Endodermal cell (in vitro differentiated cells): ENCODE measurements at regions not wholly inside any gene's neighbourhood (a gene's known extent, or its start where the extent isn't known, plus 50 kb on each side); places are given as distances from the start of the nearest gene placed in this dataset.
"Not testable (repeated sequence)": the region's sequence is repeated elsewhere in the genome, so short reads cannot be mapped to it uniquely, and the experiment has no call there.

ENCODE experiments used
- DNase-seq: peaks from one replicate; pipeline ENCODE4 v3.0.0-alpha.2; 2017
- H3K27ac ChIP-seq: 2 replicates; pipeline ENCODE4 v1.5.1; 2013; ENCODE audit warnings: mild to moderate bottlenecking, low read depth, low read length, moderate library complexity
- H3K27me3 ChIP-seq: 2 replicates; pipeline ENCODE4 v1.6.1; 2013; ENCODE audit warnings: mild to moderate bottlenecking, low read length, moderate library complexity; ENCODE audit not compliant: insufficient read depth, control insufficient read depth, poor library complexity, severe bottlenecking
- H3K36me3 ChIP-seq: 2 replicates; pipeline ENCODE4 v1.7.0; 2013; ENCODE audit warnings: mild to moderate bottlenecking, low read length, moderate library complexity; ENCODE audit not compliant: control insufficient read depth, insufficient read depth
- H3K4me1 ChIP-seq: one replicate; pipeline ENCODE4 v1.7.0; 2013; ENCODE audit warnings: low read length; ENCODE audit not compliant: control insufficient read depth, insufficient read depth
- H3K4me3 ChIP-seq: 2 replicates; pipeline ENCODE4 v1.5.1; 2013; ENCODE audit warnings: mild to moderate bottlenecking, low read length, moderate library complexity
- H3K9ac ChIP-seq: 2 replicates; pipeline ENCODE4 v1.6.1; 2013; ENCODE audit warnings: mild to moderate bottlenecking, low read length, moderate library complexity; ENCODE audit not compliant: poor library complexity, severe bottlenecking; ENCODE audit errors: extremely low read depth
- H3K9me3 ChIP-seq: 2 replicates; pipeline ENCODE4 v1.6.1; 2013; ENCODE audit warnings: mild to moderate bottlenecking, low read length, moderate library complexity; ENCODE audit not compliant: control insufficient read depth
- H3K27ac Mint-ChIP-seq: 2 replicates; pipeline ENCODE4 v1.8.0; 2020; ENCODE audit warnings: mixed read lengths
- H3K27me3 Mint-ChIP-seq: 2 replicates; pipeline ENCODE4 v1.8.0; 2021; ENCODE audit warnings: mild to moderate bottlenecking, mixed read lengths; ENCODE audit not compliant: insufficient read depth
- H3K36me3 Mint-ChIP-seq: 2 replicates; pipeline ENCODE4 v1.8.0; 2020; ENCODE audit warnings: low read depth, mixed read lengths
- H3K4me1 Mint-ChIP-seq: 2 replicates; pipeline ENCODE4 v1.8.0; 2020; ENCODE audit warnings: mixed read lengths
- H3K4me3 Mint-ChIP-seq: 2 replicates; pipeline ENCODE4 v1.8.0; 2020; ENCODE audit warnings: mild to moderate bottlenecking, moderate library complexity, mixed read lengths
- H3K9me3 Mint-ChIP-seq: 2 replicates; pipeline ENCODE4 v1.8.0; 2020; ENCODE audit warnings: mild to moderate bottlenecking, mixed read lengths
- CTCF ChIP-seq: fragments of 200-600 bp; sonication (generic); conservative IDR thresholded peaks from 2 replicates; pipeline ENCODE4 v1.5.0; 2021; ENCODE audit warnings: antibody characterized with exemption, mild to moderate bottlenecking
- WGBS, 2 experiments: methylation state at CpG; one replicate each; pipeline versions ENCODE4 v1.1.5 to v1.1.7; 2013; ENCODE audit warnings: missing lambda C conversion rate in 2 of 2, mixed read lengths in 1 of 2; ENCODE audit not compliant: insufficient coverage in 1 of 2, insufficient read length in 1 of 2; 5-methylcytosine and 5-hydroxymethylcytosine counted together

- H3K9me3 ChIP-seq: no peaks in the 10 kb centered on the region
- no peak for TF ChIP-seq CTCF
- H3K9ac ChIP-seq: no peak overlapping the region
- H3K36me3 ChIP-seq: no peaks in the 10 kb centered on the region
- H3K4me1 ChIP-seq: peaks cover 4% of the 10 kb centered on the region
- Mint-ChIP-seq H3K4me1 (peaks cover 9% of the 10 kb centered on the region), H3K4me3 (no peak overlapping the region), H3K27ac (no peak overlapping the region), H3K27me3 (no peaks in the 10 kb centered on the region), H3K36me3 (no peaks in the 10 kb centered on the region), H3K9me3 (peaks cover 9% of the 10 kb centered on the region)
- no peak overlapping the region for H3K4me3 ChIP-seq
- 47 to 50% methylated on average over 2 of the region's 2 CpGs for WGBS, 2 experiments
- no peak overlapping the region for H3K27ac ChIP-seq
- no peaks in the 10 kb centered on the region for H3K27me3 ChIP-seq
- DNase-seq: no peak
Measured at GRCh38 chr14:70256601-70257000, 67.8 kb upstream of the SLC8A3 start.

GRCh38 chr14:70255071-70256057 lies 66.6 kb upstream of the SLC8A3 start:
- Mint-ChIP-seq H3K4me1 (peaks cover 15% of the 10 kb centered on the region), H3K4me3 (peak overlapping the region; percentile 54), H3K27ac (peak overlapping the region; percentile 5)
- WGBS, 2 experiments: 73 to 93% methylated on average over 10 to 33 of the region's 36 CpGs
- peak overlapping the region; percentile 11 for H3K4me3 ChIP-seq
- not testable (repeated sequence) for H3K27me3 ChIP-seq, H3K9me3 ChIP-seq, H3K36me3 Mint-ChIP-seq, H3K27ac ChIP-seq, H3K9me3 Mint-ChIP-seq, H3K27me3 Mint-ChIP-seq, H3K36me3 ChIP-seq, H3K9ac ChIP-seq, H3K4me1 ChIP-seq
- peak; percentile 87 for DNase-seq

- Mint-ChIP-seq H3K27ac (no peak overlapping the region), H3K4me1 (peaks cover 22% of the 10 kb centered on the region), H3K36me3 (no peaks in the 10 kb centered on the region), H3K4me3 (peak overlapping the region; percentile 54), H3K9me3 (peaks cover 9% of the 10 kb centered on the region), H3K27me3 (no peaks in the 10 kb centered on the region)
- H3K36me3 ChIP-seq: no peaks in the 10 kb centered on the region
- no peak overlapping the region for H3K27ac ChIP-seq
- H3K27me3 ChIP-seq: no peaks in the 10 kb centered on the region
- no peak overlapping the region for H3K9ac ChIP-seq
- peaks cover 4% of the 10 kb centered on the region for H3K4me1 ChIP-seq
- H3K4me3 ChIP-seq: peak overlapping the region; percentile 74
- TF ChIP-seq CTCF: no peak
- peak; percentile 83 for DNase-seq
- 8 to 44% methylated on average over 4 to 26 of the region's 31 CpGs for WGBS, 2 experiments
- no peaks in the 10 kb centered on the region for H3K9me3 ChIP-seq
Measured at GRCh38 chr14:70254476-70254961, 65.8 kb upstream of the SLC8A3 start.

- H3K27ac Mint-ChIP-seq, H3K27me3 Mint-ChIP-seq: not testable (repeated sequence)
Measured at GRCh38 chr14:70253547-70253946, 64.8 kb upstream of the SLC8A3 start.

More at GRCh38 chr14:70253547-70253946, 64.8 kb upstream of the SLC8A3 start:
- H3K36me3 ChIP-seq, H3K4me3 ChIP-seq, H3K4me1 ChIP-seq, H3K9me3 ChIP-seq, H3K4me3 Mint-ChIP-seq, DNase-seq, H3K27me3 ChIP-seq, H3K9me3 Mint-ChIP-seq, H3K27ac ChIP-seq, H3K36me3 Mint-ChIP-seq, H3K9ac ChIP-seq: not testable (repeated sequence)
- H3K4me1 Mint-ChIP-seq: peaks cover 22% of the 10 kb centered on the region
- WGBS, 2 experiments: 85% methylated on average over 4 of the region's 4 CpGs; no CpG with 5 or more reads in 1 of the 2 experiments
